ENCODE measurements at regions not wholly inside any gene's neighbourhood (a gene's known extent, or its start where the extent isn't known, plus 50 kb on each side); places are given as distances from the start of the nearest gene placed in this dataset.
"Not testable (repeated sequence)": the region's sequence is repeated elsewhere in the genome, so short reads cannot be mapped to it uniquely, and the experiment has no call there.

DNA sequence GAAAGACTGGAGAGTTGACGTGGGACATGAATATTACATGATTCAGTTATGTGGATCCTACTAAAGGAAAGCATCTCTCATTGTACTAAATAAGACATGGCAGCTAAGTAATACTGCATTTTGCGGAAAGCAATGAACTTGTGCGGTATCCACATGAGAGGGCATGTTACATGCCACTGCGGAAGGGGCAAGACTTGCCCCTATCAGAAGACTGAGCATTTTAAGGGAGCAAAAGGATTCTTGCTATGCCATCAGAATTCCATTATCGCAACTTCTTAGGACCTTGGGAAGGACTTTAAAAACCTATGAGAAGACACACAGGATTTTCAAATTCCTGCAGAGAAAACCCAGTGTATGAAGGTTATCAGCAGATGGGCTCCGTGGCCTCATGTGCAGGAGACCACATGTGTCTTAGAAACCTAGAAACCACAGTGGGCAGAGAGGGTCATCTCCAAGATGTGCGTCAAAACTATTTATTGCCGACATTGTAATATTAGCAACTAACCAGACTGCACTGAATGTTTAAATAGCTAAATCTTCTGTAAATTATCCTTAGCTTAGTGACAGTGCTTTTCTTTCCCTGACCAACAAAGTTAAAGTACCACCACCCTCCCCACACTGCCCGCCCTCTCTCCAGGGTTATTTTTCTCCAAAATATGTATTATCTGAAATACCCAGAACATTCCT is 457.7 kb downstream of the ICE1 start:
- Histone ChIP-seq H3K4me3 (no peak overlapping the region), H3K27ac (no peak overlapping the region)

DNA sequence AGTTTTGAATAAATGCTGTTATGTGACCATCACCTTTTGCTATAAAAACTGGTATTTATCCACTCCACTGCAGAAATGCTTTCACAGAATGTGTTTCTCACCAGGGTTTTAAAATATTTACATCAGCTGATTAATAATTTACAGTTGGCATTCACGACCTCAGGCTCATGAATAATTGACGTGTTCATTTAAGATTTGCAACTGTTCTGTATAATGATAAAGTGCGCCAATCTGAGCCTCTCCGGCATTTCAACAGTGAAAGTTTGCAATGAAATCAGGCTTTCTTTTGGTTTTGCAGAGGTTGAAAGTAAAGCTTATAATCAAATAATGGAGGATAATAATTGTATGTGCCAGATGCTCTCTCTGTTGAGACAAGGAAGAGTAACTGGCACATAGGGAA is 434.9 kb downstream of the ICE1 start:
- Histone ChIP-seq H3K27ac (no peak overlapping the region), H3K4me3 (no peak overlapping the region)

DNA sequence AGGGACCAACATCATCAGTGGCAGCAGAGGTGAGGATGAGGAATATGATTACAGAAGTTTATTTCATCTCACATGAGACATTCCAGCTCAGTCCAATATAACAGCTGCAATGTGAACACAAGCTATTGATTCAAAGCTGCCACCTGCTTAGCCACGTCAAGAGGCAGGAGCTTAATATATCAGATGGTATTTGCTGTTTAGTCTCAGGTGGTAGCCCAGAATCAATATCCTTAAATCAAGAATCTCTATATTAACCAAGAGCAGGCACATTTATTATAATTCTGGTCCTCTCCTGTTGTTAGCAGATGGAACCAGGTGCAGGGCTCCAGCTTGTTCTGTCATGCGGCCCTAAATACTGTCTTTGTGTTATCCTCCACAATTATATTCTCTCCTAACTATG is 431.6 kb downstream of the ICE1 start:
- no peak overlapping the region for H3K4me3 ChIP-seq
- H3K27ac ChIP-seq, result no peak overlapping the region

DNA sequence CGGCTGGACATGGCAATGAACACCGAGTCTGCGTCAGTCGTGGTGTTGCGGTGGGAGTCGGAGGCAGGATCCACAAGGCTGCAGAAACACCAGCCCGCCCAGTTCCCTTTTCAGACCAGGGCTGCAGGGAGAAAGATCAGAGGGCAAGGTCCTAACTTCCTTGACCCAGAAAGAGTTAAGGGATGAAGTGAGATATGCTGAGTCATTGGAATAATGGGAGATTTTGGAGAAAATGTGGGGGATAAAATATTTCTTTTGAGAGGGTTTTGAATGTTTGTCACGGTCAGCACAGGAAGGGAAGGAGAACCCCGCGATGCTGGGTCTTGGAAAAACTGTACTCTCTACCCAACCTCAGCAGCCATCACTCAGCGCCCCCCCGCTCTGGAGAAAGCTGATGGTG is 416.0 kb downstream of the ICE1 start:
- no peak overlapping the region for H3K27ac ChIP-seq
- H3K4me3 ChIP-seq, result no peak overlapping the region

DNA sequence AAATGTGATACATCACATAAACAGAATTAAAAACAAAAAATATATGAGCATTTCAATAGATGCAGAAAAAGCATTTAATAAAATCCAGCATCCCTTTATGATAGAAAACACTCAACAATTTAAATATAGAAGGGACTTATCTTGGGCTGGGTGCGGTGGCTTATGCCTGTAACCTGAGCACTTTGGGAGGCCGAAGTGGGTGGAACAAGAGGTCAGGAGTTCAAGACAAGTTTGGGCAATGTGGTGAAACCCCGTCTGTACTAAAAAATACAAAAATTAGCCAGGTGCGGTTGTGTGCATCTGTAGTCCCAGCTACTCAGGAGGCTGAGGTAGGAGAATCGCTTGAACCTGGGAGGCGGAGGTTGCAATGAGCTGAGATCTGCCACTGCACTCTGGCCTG is 409.1 kb downstream of the ICE1 start:
- H3K4me3 ChIP-seq, H3K27ac ChIP-seq: not testable (repeated sequence)

DNA sequence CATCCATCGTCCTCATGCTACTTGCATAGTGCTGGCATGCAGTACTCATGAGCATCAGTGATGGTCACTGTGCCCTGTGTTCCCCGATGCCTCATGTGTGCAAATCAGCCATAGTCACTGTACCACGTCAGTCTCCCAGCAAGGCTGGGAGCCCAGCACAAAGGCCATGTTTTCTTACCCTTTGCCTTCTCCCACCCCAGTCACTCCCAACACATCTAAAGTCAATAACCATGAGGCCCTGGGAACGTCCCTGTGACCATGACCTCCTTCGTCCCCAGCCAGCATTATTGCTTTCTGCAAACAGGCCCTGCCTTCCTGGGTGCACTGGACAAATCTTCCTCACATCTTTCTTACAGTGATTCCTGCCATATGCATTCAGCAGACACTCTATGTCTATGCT is 406.1 kb downstream of the ICE1 start:
- Histone ChIP-seq H3K27ac (no peak overlapping the region), H3K4me3 (no peak overlapping the region)

DNA sequence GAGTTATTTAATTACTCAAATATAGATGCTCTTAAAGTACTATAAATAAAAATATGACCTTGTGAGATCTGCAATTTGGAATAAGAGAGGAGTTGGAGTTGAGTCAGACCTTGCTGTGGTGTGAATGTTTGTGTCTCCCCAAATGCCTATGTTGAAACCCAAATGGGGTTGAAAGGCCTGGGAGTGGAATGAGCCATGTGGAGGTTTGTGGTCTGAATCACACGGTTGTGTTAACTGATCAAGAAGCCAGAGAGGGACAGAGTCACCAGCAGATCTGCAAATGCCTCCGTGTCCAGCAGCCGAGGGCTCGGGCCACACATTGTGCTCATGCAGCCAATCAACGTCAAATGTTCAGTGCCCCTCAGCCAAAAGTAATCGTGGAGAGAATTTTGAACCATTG is 404.4 kb downstream of the ICE1 start:
- Histone ChIP-seq H3K27ac (no peak overlapping the region), H3K4me3 (no peak overlapping the region)

DNA sequence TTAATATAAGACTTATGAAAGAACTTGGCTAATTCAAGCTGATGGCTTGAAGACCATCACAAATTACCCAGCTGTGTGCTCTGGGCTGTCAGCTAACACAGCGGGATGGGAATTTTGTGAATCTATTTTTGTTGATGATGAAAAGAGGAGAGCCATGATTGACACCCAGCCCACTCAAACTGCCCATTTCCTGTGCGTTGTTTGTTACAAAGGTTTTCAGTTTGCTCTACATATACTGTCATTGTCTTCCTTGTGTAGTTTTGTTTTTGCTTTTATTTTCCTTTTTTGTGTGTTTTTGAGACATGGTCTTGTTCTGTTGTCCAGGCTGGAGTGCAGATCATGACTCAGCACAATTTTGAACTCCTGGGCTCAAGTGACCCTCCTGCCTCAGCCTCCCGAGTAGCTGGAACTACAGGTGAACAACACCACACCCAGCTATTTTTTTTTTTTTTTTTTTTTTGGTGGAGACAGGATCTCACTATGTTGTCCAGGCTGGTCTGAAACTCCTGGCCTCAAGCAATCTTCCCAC is 400.3 kb downstream of the ICE1 start:
- Histone ChIP-seq H3K27ac (no peak overlapping the region), H3K4me3 (no peak overlapping the region)

DNA sequence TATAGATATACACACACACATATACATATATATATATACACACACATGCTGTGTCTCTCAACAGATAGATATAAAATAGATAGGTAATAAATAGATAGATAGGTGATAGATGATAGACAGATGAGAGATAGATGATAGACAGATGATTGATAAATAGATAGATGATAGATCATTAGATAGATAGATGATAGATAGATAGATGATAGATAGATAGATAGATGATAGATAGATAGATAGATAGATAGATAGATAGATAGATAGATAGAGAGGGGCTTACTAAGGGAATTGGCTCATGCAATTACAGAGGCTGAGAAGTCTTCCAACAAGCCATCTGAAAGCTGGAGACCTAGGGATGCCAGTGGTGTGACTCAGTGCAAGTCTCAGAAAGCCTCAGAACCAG is 394.5 kb downstream of the ICE1 start:
- Histone ChIP-seq H3K27ac (no peak overlapping the region), H3K4me3 (no peak overlapping the region)

DNA sequence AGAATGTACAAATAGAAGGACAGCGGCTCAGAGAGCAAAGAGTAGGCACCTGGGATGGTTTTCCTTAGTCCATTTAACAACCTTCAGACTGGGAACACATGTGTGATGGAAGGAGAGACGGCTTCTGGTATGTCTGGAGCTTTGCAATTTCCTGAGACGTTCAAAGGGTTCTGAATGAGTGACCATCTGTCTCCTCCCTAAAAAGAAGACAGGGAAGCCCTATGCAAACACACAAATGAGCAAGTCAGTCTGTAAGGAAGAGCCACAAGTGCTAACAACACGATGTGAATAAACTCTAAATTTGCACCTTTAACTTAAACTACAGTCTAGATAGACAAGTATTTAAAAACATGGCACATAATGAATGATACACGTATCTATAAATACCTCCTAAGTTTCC is 391.0 kb downstream of the ICE1 start:
- no peak overlapping the region for H3K4me3 ChIP-seq

DNA sequence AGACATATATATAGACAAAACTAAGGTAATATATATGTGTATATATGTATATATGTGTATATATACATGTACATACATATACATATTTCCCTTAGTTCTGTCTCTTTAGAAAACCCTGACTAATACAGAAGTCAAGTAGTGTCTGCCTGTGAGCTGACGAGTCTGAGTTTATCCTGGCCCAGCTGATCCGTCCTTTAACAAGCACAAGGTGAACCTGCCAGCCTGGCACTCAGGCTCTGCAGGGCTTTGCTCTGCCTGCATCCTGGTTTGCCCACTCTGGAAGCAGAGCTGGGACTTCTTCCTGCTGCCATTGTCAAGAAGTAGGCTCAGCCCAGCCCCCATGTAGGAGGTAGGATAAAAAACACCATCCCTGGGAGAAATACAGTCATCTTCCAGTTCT is 388.0 kb downstream of the ICE1 start:
- no peak overlapping the region for H3K4me3 ChIP-seq
- H3K27ac ChIP-seq, result no peak overlapping the region

More for the DNA sequence above, 391.0 kb downstream of the ICE1 start:
- no peak overlapping the region for H3K27ac ChIP-seq

DNA sequence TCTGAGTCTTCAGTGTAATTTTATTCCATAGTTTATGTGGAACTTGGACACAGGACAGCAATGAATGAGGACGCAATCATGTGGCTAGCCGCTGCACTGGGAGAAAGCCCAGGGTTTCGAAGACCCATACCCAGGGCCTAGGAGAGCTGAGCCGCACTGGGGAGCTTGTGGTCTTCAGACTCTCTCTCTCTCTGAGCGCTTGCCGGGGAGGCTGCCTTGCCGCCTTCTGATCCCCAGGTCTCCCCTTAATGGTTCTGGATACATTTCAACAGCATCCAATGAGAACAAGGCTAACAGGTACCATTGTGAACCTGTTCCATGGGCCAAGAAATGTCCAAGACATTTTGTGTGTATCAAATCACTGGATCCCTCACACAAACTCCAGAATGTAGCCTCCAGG is 383.4 kb downstream of the ICE1 start:
- H3K27ac ChIP-seq, result no peak overlapping the region
- H3K4me3 ChIP-seq, result no peak overlapping the region

DNA sequence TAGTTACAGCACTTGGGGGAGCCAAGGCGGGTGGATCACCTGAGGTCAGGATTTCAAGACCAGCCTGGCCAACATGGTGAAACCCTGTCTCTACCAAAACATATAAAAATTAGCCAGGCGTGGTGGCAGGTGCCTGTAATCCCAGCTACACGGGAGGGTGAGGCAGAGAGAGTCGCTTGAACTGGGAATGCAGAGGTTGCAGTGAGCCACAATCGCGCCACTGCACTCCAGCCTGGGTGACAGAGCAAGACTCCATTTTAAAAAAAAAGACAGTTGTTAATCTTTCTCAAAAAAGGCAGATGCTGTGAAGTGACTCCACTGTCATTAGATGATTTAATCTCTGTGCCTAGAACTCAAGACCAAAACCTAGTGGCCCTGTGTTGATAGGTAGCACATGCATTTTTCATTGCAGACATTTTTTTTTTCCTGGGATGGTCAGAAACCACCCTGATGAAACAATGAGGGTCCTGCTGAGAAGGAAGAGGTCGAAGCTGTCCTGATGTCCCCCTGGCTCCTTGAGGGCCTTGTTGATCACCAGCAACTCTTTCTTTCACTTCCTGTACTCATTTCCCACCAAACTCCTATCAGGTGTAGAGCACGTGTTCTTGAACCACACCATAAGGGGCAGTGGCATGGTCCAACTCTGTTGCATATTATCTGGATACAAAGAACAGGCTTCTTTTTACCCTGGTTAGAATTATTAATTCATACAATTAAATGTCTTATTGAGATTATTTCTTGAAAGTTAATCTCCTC is 382.2 kb downstream of the ICE1 start:
- Histone ChIP-seq H3K27ac (peak overlapping the region in 1 of 21 experiments; percentile 9), H3K4me3 (no peak overlapping the region)

DNA sequence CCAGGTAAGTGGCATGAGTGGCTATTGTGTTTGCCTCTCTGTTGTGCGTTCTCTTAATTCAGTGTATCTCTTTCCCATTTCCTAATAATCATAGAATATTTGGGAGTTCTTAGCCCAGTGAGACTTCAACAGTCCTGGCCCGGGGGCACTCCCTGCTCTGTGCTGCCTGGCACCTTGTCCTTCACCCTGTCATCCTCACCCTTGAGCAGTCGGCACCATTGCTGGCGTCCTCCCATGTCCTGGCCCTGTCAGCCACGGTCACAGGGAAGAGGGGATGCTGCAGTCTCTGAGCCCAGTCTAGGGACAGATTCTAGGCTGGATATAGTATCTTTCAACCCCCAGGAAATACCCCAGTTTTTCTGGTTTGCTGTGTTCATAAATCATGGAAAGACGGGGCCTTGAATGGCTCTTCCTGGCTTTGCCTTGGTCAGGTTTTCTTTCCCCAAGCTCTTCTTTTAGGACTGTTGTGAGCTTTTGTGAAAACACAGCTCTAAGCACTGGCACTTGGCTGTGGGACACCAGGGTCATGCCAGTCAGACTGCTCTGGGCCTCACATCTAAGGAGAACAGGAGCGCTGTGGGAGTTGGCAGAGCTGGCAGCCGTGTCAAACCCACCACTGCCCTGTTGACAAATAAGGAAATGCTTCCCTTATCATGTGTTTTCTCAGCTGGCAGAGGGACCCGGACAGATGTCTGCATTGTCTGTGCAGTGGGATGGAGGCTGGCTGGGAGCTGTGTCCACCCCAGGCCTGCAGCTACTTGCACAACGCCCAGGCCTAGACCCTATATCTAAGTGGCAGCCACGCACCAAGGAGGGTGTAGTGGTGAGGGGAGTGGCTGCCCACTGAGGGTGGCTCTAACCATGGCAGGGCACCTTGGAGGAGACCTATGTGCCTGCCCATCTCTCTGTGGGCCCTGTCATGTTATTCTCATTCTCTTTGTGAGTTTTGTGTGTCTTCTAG is 378.6 kb downstream of the ICE1 start:
- Histone ChIP-seq H3K27ac (no peak overlapping the region), H3K4me3 (no peak overlapping the region)

DNA sequence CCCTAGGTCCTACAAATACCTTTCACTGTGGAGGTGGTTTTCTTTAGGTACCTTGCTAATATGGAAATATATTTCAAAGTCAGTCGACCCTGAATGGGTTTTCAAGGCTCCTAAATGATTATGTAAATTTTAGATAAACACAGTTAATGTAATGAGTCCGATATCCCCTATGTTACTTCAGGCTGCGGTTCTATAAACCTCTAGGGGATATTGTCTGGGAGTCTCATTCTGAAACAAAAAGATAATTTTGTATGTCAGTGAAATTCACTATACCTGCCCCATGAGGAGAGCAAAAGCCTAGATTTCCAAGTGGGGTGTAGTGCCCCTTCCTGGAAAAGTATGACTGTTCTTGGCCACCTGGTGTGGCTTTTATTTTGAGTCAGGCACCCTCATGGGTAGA is 377.3 kb downstream of the ICE1 start:
- H3K4me3 ChIP-seq, result no peak overlapping the region
- no peak overlapping the region for H3K27ac ChIP-seq

DNA sequence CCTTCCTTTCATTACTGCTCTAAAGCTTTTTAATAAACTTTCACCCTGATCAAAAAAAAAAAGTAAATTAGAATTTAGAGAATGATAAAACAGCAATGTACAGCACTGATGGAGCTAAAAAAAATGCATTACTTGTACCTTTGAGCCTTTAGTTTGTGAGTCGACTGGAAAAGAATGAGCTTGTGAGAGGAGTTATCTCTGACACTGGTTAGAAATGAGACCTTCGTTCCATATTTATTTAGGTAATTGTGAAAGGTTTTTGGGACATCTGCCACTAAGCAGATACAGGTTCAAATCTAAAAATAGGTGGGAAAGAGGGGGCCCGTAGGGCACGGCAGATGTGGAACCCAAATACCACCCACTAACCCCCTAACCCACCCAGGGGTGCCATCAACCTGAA is 376.8 kb downstream of the ICE1 start:
- no peak overlapping the region for H3K27ac ChIP-seq
- H3K4me3 ChIP-seq, result no peak overlapping the region

DNA sequence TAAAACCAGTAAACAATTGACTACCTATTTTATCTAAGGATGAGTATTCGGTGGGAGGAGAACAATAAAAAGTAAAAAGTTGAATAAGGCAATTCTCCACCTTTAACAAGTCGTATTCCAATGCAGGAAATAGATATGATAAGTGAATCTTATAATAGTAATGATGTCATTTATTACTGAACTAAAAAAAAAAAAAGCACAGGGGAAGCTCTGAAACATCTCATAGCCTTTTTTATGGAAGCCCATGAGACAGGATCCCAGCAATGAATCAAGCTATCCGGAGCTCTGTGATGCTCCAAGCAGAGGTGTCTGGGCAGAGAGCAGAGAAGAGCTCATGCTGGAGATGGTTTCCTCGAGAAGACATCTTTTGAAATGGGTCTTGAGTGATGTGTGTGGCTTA is 376.0 kb downstream of the ICE1 start:
- no peak overlapping the region for H3K27ac ChIP-seq
- no peak overlapping the region for H3K4me3 ChIP-seq

DNA sequence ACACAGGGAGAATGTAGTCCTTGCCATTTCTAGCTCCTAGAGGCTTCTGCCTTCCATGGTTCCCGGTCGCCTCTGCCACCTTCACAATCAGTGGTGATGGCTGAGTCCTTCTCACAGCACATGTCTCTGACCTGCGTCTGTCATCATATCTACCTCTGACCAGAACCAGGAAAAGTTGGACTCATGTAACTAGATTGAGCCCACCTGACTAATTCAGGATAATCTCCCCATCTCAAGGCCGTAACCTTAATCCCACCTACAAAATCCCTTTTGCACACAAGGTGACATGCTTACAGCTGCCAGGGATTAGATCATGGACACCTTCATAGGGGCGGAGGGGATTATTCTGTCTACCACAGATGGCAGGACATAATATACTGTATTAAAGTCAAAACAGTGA is 375.6 kb downstream of the ICE1 start:
- no peak overlapping the region for H3K4me3 ChIP-seq
- no peak overlapping the region for H3K27ac ChIP-seq

DNA sequence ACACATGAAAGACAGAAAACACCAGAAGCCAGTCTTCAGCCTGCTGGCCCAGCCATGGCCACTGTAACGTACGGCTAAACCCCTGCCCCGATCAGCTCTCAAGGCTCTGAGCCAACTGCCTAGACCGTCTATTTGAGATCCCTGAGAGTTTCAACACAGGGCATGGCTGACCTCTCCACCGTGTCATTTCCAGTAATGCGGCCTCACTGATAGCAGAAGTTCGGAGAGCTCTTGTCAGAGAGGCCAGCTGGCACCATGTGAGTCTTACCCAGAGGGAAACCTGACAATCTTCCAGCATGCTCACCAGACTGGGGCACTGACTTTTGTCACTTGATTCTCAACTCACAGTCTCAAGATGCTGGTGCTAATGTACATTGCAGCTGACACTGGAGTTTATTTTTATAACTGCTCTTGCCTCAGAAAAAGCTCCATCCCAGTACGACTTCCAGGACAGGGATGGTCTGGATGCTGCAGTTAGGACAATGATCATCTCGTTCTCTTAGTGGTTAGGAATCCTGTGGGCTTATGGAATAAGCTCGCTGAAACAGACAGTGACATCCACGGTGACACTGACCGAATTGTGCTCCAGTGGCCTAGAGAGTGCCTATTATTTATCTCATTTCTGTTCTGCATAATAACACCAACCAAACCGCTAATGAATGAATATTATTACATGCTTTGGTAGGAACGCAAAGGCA is 372.7 kb downstream of the ICE1 start:
- no peak overlapping the region for H3K27ac ChIP-seq
- no peak overlapping the region for H3K4me3 ChIP-seq

DNA sequence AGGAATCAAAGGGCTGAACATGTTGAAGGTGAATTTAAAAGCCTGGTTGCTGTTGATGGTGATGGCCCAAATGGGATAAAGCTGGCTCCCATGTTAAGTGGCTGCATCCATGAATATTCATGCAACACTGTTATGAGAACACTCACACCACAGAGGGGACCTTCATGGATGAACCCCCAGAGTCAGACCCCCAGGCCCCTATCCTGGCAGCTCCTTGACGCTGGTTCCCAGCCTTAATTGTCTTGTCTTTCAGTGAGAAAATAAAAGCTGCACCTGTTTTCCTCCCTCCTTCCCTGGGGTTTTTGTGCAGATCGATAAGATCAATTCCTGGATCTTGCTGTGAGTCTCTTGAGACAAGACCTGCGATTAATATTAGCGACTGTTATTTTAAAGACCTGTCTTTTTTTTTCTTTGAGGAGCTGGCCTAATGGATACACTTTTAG is 371.7 kb downstream of the ICE1 start:
- H3K27ac ChIP-seq, result no peak overlapping the region
- H3K4me3 ChIP-seq, result no peak overlapping the region

All from skin epidermis (tissue), 12 donors.